Upper lobe of left lung (tissue), 4 donors: ENCODE measurements at regions not wholly inside any gene's neighbourhood (a gene's known extent, or its start where the extent isn't known, plus 50 kb on each side); places are given as distances from the start of the nearest gene placed in this dataset.

ENCODE experiments used
- CTCF ChIP-seq, 6 experiments: fragments of 450-650 bp in 4 of 6; fragments of 200-600 bp in 2 of 6; sonication (generic) in 2 of 6; IDR thresholded peaks; one replicate each; pipeline ENCODE4 v1.5.1; 2016 to 2019; ENCODE audit warnings: antibody characterized with exemption in 6 of 6
- POLR2A ChIP-seq, 4 donors: fragments of 450-650 bp; IDR thresholded peaks; one replicate each; pipeline ENCODE4 v1.5.1; 2016 to 2017; ENCODE audit warnings: antibody characterized with exemption in 4 of 4, mild to moderate bottlenecking in 2 of 4
- POLR2AphosphoS5 ChIP-seq, 2 donors: sonication (generic); formaldehyde crosslinking; IDR thresholded peaks; one replicate each; pipeline ENCODE4 v1.5.1; 2017; ENCODE audit warnings: antibody characterized with exemption in 2 of 2

GRCh38 chr15:98190914-98191313, 230.4 kb downstream of the ARRDC4 start:
- no peak for TF ChIP-seq CTCF (IDR thresholded peaks at IDR 0.05)
- TF ChIP-seq POLR2AphosphoS5 (IDR thresholded peaks at IDR 0.05), result no peak
- no peak for TF ChIP-seq POLR2A (IDR thresholded peaks at IDR 0.05)
